ENCODE measurements at regions not wholly inside any gene's neighbourhood (a gene's known extent, or its start where the extent isn't known, plus 50 kb on each side); places are given as distances from the start of the nearest gene placed in this dataset.
"Not testable (repeated sequence)": the region's sequence is repeated elsewhere in the genome, so short reads cannot be mapped to it uniquely, and the experiment has no call there.

DNA sequence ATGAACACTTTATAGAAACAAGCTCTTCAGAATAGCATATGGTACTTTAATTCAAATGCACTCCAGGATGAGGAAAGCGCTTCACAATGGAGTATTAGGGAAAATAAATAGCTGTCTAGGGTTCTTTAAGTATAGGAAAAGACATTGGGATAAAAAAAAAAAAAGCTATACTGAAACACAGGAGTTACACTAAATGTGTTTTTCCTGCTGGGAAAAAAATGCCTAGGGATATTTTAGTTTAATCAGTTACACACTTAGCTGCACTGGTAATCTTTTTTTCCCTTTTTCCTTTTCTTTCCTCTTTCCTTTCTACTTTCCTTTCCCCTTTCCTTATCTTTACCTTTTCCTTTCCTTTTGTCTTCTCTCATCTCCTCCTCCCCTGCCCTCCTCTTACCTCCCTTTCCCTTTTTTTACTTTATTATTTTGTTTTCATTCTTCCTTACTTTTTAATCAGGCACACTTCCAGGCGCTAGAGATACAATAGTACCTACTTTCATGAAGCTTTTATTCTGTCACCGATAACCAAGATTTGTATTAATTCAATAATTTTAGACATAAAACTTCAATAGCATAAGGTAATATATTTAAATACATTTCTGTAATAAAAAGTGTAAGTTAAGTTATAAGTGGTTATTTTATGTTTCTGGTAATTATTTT lies 758.7 kb downstream of the CDH18 start:
- no peak for TF ChIP-seq CTCF (IDR thresholded peaks at IDR 0.05; ENCODE audit: borderline replicate concordance)

GRCh38 chr5:19233573-19233972 lies 754.4 kb downstream of the CDH18 start:
- Histone ChIP-seq H3K4me1 (no peaks in the 10 kb centered on the region), H3K27ac (replicated peaks) (no peak overlapping the region), H3K27me3 (ENCODE audit: low read depth) (no peaks in the 10 kb centered on the region), H3K36me3 (no peaks in the 10 kb centered on the region), H3K9me3 (replicated peaks) (no peaks in the 10 kb centered on the region), H3K4me3 (no peak overlapping the region)
- no peak for TF ChIP-seq CTCF (IDR thresholded peaks at IDR 0.05; ENCODE audit: borderline replicate concordance)
- intact Hi-C loops (cut with micrococcal nuclease) = no loop called here
- DNase-seq = no peak

More for the DNA sequence above, 758.7 kb downstream of the CDH18 start:
- no peaks in the 10 kb centered on the region for H3K4me1 ChIP-seq
- intact Hi-C loops (cut with micrococcal nuclease) = no loop called here
- no peaks in the 10 kb centered on the region for H3K36me3 ChIP-seq
- H3K27ac ChIP-seq (replicated peaks) = no peak overlapping the region
- H3K9me3 ChIP-seq (replicated peaks) = peaks cover 4% of the 10 kb centered on the region
- no peak for DNase-seq
- no peak overlapping the region for H3K4me3 ChIP-seq
- no peaks in the 10 kb centered on the region for H3K27me3 ChIP-seq (ENCODE audit: low read depth)

- Histone ChIP-seq H3K27me3 (ENCODE audit: low read depth) (no peaks in the 10 kb centered on the region), H3K27ac (replicated peaks) (no peak overlapping the region), H3K9me3 (replicated peaks) (no peaks in the 10 kb centered on the region), H3K36me3 (no peaks in the 10 kb centered on the region), H3K4me1 (no peaks in the 10 kb centered on the region), H3K4me3 (no peak overlapping the region)
- TF ChIP-seq CTCF (IDR thresholded peaks at IDR 0.05; ENCODE audit: borderline replicate concordance) = no peak
- intact Hi-C loops (cut with micrococcal nuclease) = no loop called here
- no peak for DNase-seq
These were observed 752.9 kb downstream of the CDH18 start for GRCh38 chr5:19235101-19235584.

DNA sequence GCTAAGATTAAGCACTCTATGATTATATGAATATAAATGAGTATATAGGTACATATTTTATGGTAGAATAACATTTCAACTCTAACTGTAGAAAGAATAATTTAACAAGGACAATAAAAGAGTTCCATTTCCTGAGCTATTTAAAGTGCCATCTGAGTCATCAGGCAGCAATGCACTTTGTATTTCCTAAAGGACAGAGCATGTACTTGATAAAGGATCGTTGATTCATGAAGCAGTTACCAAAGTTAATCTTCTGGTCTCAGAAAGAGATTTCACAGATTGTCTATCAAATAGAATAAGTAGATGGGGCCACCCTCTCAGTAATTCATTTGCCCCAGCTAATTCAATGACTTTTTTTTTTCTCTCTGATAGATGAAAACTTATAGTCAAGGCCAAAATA lies 747.8 kb downstream of the CDH18 start:
- no peak overlapping the region for H3K27ac ChIP-seq (replicated peaks)
- H3K9me3 ChIP-seq (replicated peaks) = peaks cover 8% of the 10 kb centered on the region
- H3K4me1 ChIP-seq = no peaks in the 10 kb centered on the region
- TF ChIP-seq CTCF (IDR thresholded peaks at IDR 0.05; ENCODE audit: borderline replicate concordance) = no peak
- no peak for DNase-seq
- intact Hi-C loops (cut with micrococcal nuclease) = no loop called here
- H3K4me3 ChIP-seq = no peak overlapping the region
- H3K27me3 ChIP-seq (ENCODE audit: low read depth) = no peaks in the 10 kb centered on the region
- H3K36me3 ChIP-seq = no peaks in the 10 kb centered on the region

GRCh38 chr5:19241690-19242089 lies 746.3 kb downstream of the CDH18 start:
- Histone ChIP-seq H3K36me3 (no peaks in the 10 kb centered on the region), H3K4me1 (no peaks in the 10 kb centered on the region), H3K27ac (replicated peaks) (no peak overlapping the region), H3K4me3 (no peak overlapping the region), H3K27me3 (ENCODE audit: low read depth) (no peaks in the 10 kb centered on the region), H3K9me3 (replicated peaks) (peaks cover 22% of the 10 kb centered on the region)
- TF ChIP-seq CTCF (IDR thresholded peaks at IDR 0.05; ENCODE audit: borderline replicate concordance) = no peak
- intact Hi-C loops (cut with micrococcal nuclease) = no loop called here
- DNase-seq = no peak

GRCh38 chr5:19246191-19246590 lies 741.8 kb downstream of the CDH18 start:
- H3K9me3 ChIP-seq (replicated peaks) = peaks cover 28% of the 10 kb centered on the region
- H3K36me3 ChIP-seq; H3K27me3 ChIP-seq (ENCODE audit: low read depth); intact Hi-C loops (cut with micrococcal nuclease); DNase-seq; H3K4me3 ChIP-seq; H3K27ac ChIP-seq (replicated peaks); H3K4me1 ChIP-seq: not testable (repeated sequence)

Measured in left ventricle myocardium inferior (tissue), 1 donor.